Chondrocyte (in vitro differentiated cells): ENCODE measurements at regions not wholly inside any gene's neighbourhood (a gene's known extent, or its start where the extent isn't known, plus 50 kb on each side); places are given as distances from the start of the nearest gene placed in this dataset.

Source experiments
- DNase-seq: peaks from one replicate; pipeline ENCODE4 v3.0.0; 2021; ENCODE audit warnings: mixed read lengths, low spot score
- H3K27ac Mint-ChIP-seq: one replicate; pipeline ENCODE4 v1.8.0; 2021; ENCODE audit warnings: mild to moderate bottlenecking, moderate library complexity, mixed read lengths; ENCODE audit not compliant: unreplicated experiment
- H3K27me3 Mint-ChIP-seq: 2 replicates; pipeline ENCODE4 v1.8.0; 2021; ENCODE audit warnings: low read depth, mixed read lengths
- H3K36me3 Mint-ChIP-seq: 2 replicates; pipeline ENCODE4 v1.8.0; 2021; ENCODE audit warnings: low read depth, mixed read lengths
- H3K4me1 Mint-ChIP-seq: 2 replicates; pipeline ENCODE4 v1.8.0; 2021; ENCODE audit warnings: low read depth, mild to moderate bottlenecking, mixed read lengths
- H3K4me3 Mint-ChIP-seq: one replicate; pipeline ENCODE4 v1.8.0; 2021; ENCODE audit warnings: mild to moderate bottlenecking, moderate library complexity, mixed read lengths; ENCODE audit not compliant: unreplicated experiment
- H3K9me3 Mint-ChIP-seq: 2 replicates; pipeline ENCODE4 v1.8.0; 2021; ENCODE audit warnings: low read depth, mixed read lengths
- TF ChIP-seq, protein P1 (sequence below): fragments of 200-600 bp; sonication (generic); IDR thresholded peaks from 2 replicates; pipeline ENCODE4 v1.5.0; 2021; ENCODE audit warnings: antibody characterized with exemption, mild to moderate bottlenecking, moderate library complexity

DNA sequence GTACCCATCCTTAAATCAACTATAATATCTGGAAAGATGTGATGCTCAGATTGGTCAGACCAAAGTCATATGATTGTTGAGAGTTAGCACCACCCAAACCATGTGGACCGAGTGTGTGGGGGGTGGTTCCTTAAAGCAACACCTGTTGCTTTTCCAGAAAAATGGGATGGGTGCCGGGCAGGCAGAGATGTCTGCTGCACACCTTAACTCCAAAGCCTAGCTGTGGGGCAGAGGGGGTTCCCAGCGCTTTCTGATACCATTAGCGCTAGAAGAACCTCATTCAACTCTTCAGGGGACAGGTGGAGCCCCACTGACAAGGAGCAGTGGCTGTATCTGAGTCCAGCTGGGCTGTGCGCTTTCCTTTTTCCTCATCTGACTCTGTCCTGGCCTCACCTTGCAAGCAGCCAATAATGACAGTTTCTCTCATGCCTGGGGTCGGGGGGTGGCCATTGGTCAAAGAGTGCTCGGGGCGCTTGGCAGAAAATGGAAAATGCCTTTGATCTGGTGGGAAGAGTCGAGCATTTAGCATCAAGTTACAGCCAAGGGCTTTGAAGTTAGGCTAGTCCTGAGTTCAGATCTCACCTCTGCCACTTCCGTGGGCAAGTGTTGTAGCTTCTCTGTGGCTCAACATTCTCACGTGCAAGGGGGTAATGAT lies 82.6 kb downstream of the IRX3 start:
- no peak overlapping the region for H3K4me3 Mint-ChIP-seq
- H3K9me3 Mint-ChIP-seq = no peaks in the 10 kb centered on the region
- H3K4me1 Mint-ChIP-seq = no peaks in the 10 kb centered on the region
- DNase-seq = no peak
- H3K36me3 Mint-ChIP-seq = peaks cover 2% of the 10 kb centered on the region
- peaks cover 49% of the 10 kb centered on the region for H3K27me3 Mint-ChIP-seq
- TF ChIP-seq, protein P1, sequence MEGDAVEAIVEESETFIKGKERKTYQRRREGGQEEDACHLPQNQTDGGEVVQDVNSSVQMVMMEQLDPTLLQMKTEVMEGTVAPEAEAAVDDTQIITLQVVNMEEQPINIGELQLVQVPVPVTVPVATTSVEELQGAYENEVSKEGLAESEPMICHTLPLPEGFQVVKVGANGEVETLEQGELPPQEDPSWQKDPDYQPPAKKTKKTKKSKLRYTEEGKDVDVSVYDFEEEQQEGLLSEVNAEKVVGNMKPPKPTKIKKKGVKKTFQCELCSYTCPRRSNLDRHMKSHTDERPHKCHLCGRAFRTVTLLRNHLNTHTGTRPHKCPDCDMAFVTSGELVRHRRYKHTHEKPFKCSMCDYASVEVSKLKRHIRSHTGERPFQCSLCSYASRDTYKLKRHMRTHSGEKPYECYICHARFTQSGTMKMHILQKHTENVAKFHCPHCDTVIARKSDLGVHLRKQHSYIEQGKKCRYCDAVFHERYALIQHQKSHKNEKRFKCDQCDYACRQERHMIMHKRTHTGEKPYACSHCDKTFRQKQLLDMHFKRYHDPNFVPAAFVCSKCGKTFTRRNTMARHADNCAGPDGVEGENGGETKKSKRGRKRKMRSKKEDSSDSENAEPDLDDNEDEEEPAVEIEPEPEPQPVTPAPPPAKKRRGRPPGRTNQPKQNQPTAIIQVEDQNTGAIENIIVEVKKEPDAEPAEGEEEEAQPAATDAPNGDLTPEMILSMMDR = no peak
- no peak overlapping the region for H3K27ac Mint-ChIP-seq

GRCh38 chr16:54203384-54203783 lies 83.2 kb downstream of the IRX3 start:
- no peak overlapping the region for H3K27ac Mint-ChIP-seq
- no peak for DNase-seq
- TF ChIP-seq, protein P1 = no peak
- H3K4me1 Mint-ChIP-seq = no peaks in the 10 kb centered on the region
- peaks cover 46% of the 10 kb centered on the region for H3K27me3 Mint-ChIP-seq
- H3K9me3 Mint-ChIP-seq = no peaks in the 10 kb centered on the region
- no peak overlapping the region for H3K4me3 Mint-ChIP-seq
- peaks cover 2% of the 10 kb centered on the region for H3K36me3 Mint-ChIP-seq
